ENCODE measurements at regions not wholly inside any gene's neighbourhood (a gene's known extent, or its start where the extent isn't known, plus 50 kb on each side); places are given as distances from the start of the nearest gene placed in this dataset.
A peak's percentile ranks its signal among the peaks of the same experiment; 100 is the strongest.
"Not testable (repeated sequence)": the region's sequence is repeated elsewhere in the genome, so short reads cannot be mapped to it uniquely, and the experiment has no call there.

- Histone ChIP-seq H3K4me3 (no peak overlapping the region), H3K36me3 (no peaks in the 10 kb centered on the region), H3K27me3 (no peaks in the 10 kb centered on the region), H3K27ac (no peak overlapping the region), H3K4me1 (ENCODE audit: low read depth) (no peaks in the 10 kb centered on the region), H3K9me3 (ENCODE audit: low read depth) (no peaks in the 10 kb centered on the region)
- no peak for DNase-seq (ENCODE audit: low read depth in 1 of 2, low spot score in 1 of 2)
- TF ChIP-seq CTCF (IDR thresholded peaks at IDR 0.05; ENCODE audit: low read depth, low read length) = no peak
Observed at GRCh38 chr12:124698998-124699305, 131.5 kb upstream of the NCOR2 start.

- peak in 1 of 2 donors; percentile 92 for DNase-seq (ENCODE audit: low read depth in 1 of 2, low spot score in 1 of 2)
- TF ChIP-seq CTCF (IDR thresholded peaks at IDR 0.05; ENCODE audit: low read depth, low read length) = no peak
- H3K27ac ChIP-seq = no peak overlapping the region
- H3K36me3 ChIP-seq = no peaks in the 10 kb centered on the region
- H3K9me3 ChIP-seq (ENCODE audit: low read depth) = no peaks in the 10 kb centered on the region
- no peak overlapping the region for H3K4me3 ChIP-seq
- no peaks in the 10 kb centered on the region for H3K4me1 ChIP-seq (ENCODE audit: low read depth)
- no peaks in the 10 kb centered on the region for H3K27me3 ChIP-seq
Observed at GRCh38 chr12:124698211-124698997, 131.0 kb upstream of the NCOR2 start.

- not testable (repeated sequence) for H3K27me3 ChIP-seq; H3K4me3 ChIP-seq; H3K36me3 ChIP-seq; H3K27ac ChIP-seq; H3K4me1 ChIP-seq (ENCODE audit: low read depth); H3K9me3 ChIP-seq (ENCODE audit: low read depth)
- DNase-seq (ENCODE audit: low read depth in 1 of 2, low spot score in 1 of 2) = peak in 1 of 2 donors; percentile 26
Observed at GRCh38 chr12:124697722-124698121, 130.3 kb upstream of the NCOR2 start.

- H3K27me3 ChIP-seq = no peaks in the 10 kb centered on the region
- no peak for TF ChIP-seq CTCF (IDR thresholded peaks at IDR 0.05; ENCODE audit: low read depth, low read length)
Observed at GRCh38 chr12:124696693-124697476, 129.5 kb upstream of the NCOR2 start.

GRCh38 chr12:124695861-124696260 is 128.4 kb upstream of the NCOR2 start:
- no peak for TF ChIP-seq CTCF (IDR thresholded peaks at IDR 0.05; ENCODE audit: low read depth, low read length)
- no peaks in the 10 kb centered on the region for H3K9me3 ChIP-seq (ENCODE audit: low read depth)
- no peak overlapping the region for H3K27ac ChIP-seq
- no peaks in the 10 kb centered on the region for H3K27me3 ChIP-seq
- H3K4me1 ChIP-seq (ENCODE audit: low read depth) = no peaks in the 10 kb centered on the region
- no peak overlapping the region for H3K4me3 ChIP-seq
- peak in 1 of 2 donors; percentile 70 for DNase-seq (ENCODE audit: low read depth in 1 of 2, low spot score in 1 of 2)
- no peaks in the 10 kb centered on the region for H3K36me3 ChIP-seq

More at GRCh38 chr12:124696693-124697476, 129.5 kb upstream of the NCOR2 start:
- no peaks in the 10 kb centered on the region for H3K36me3 ChIP-seq
- H3K4me1 ChIP-seq (ENCODE audit: low read depth) = no peaks in the 10 kb centered on the region
- peak in 1 of 2 donors; percentile 21 for DNase-seq (ENCODE audit: low read depth in 1 of 2, low spot score in 1 of 2)
- H3K4me3 ChIP-seq = no peak overlapping the region
- H3K9me3 ChIP-seq (ENCODE audit: low read depth) = no peaks in the 10 kb centered on the region
- no peak overlapping the region for H3K27ac ChIP-seq

All from cardiac muscle cell (in vitro differentiated cells and primary cell).